GM12891 (cell line): ENCODE measurements at regions not wholly inside any gene's neighbourhood (a gene's known extent, or its start where the extent isn't known, plus 50 kb on each side); places are given as distances from the start of the nearest gene placed in this dataset.

Experiments used
- DNase-seq: peaks from one replicate; pipeline ENCODE4 v3.0.0; 2011; ENCODE audit warnings: low spot score; ENCODE audit not compliant: insufficient read length
- FAIRE-seq: peaks from 2 replicates; lab custom pipeline; 2011; peaks lifted over from hg19 to GRCh38; lab: Jason Lieb, UNC
- PAX5 ChIP-seq: IDR thresholded peaks from 2 replicates; pipeline ENCODE4 v1.6.1; 2011; ENCODE audit warnings: low read length, moderate library complexity, mild to moderate bottlenecking; ENCODE audit not compliant: insufficient read depth, severe bottlenecking
- POLR2A ChIP-seq: IDR thresholded peaks from 2 replicates; pipeline ENCODE4 v1.6.1; 2011; ENCODE audit warnings: low read depth, low read length, control low read depth
- POLR2AphosphoS5 ChIP-seq: IDR thresholded peaks from 2 replicates; pipeline ENCODE4 v1.6.1; 2011; ENCODE audit warnings: low read depth, low read length, control low read depth
- POU2F2 ChIP-seq: IDR thresholded peaks from 2 replicates; pipeline ENCODE4 v1.6.1; 2011; ENCODE audit warnings: low read depth, mild to moderate bottlenecking, control low read depth, low read length, moderate library complexity
- SPI1 ChIP-seq: IDR thresholded peaks from 2 replicates; pipeline ENCODE4 v1.6.1; 2011; ENCODE audit warnings: low read depth, low read length, control low read depth
- TAF1 ChIP-seq: IDR thresholded peaks from 2 replicates; pipeline ENCODE4 v1.6.1; 2011; ENCODE audit warnings: low read depth, low read length, control low read depth

DNA sequence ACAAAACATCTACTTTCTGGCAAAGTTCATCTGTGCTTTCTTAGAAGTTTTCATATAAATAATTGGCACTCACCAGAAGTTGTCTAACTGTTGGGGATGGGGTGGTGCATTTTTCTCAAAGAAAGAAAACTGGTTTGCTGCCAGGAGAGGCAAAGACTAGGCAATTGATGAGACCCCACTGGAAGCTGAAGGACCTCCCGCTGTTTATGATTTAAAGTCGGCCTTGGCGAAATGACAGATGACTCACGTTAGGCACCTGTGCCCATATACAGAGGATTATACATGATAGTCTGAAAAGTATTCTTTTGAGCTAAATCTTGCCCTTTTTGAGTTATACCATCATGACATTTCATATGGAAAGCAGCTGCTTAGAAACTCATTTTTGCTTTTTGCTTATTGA lies 193.0 kb upstream of the ZFHX3 start:
- no peak for TF ChIP-seq SPI1
- TF ChIP-seq PAX5 = no peak
- TF ChIP-seq POLR2A = no peak
- DNase-seq (no peak), FAIRE-seq (no peak)

DNA sequence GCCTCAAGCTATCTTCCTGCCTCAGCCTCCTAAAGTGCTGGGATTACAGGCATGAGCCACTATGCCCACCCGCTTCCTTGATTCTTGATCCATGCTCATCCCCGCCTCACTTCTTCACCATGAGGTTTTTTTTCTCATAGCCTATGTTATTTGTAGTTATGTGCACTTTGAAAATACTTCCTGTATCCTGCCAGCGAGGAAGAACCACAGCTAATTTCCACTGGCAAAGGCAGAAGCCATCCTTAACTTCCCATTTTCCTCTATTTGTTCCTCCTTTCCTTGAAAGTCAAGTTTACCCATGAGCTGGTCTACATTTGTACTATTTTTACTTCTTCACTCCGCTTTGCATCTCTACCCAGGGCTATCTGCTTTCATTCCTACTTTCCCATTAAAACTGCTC lies 189.7 kb upstream of the ZFHX3 start:
- TF ChIP-seq PAX5 (no peak), SPI1 (no peak), TAF1 (no peak), POLR2A (no peak)
- DNase-seq (no peak), FAIRE-seq (no peak)

DNA sequence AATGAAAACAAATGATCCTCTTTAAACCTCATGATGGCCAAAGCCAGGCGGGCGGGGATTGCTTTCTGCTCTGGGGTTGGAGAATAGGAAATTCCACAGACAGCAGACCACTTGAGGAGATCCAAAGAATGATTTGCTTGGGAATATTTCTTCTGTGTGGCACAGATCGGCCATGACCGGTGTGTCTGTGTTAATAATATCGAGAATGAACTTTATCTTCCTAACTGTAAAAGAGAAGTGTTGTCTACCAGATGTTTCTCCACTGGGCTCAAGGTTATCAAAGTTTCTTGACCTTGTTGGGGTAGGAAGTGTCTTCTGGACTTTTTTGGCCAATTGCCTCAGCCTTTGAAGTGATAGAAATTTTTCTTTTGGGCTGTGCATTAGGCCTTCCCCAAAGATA lies 186.6 kb upstream of the ZFHX3 start:
- no peak for DNase-seq
- FAIRE-seq = no peak
- TF ChIP-seq POLR2AphosphoS5 = no peak
- no peak for TF ChIP-seq TAF1
- no peak for TF ChIP-seq POU2F2
- TF ChIP-seq SPI1 = no peak
- no peak for TF ChIP-seq PAX5
- TF ChIP-seq POLR2A = no peak

DNA sequence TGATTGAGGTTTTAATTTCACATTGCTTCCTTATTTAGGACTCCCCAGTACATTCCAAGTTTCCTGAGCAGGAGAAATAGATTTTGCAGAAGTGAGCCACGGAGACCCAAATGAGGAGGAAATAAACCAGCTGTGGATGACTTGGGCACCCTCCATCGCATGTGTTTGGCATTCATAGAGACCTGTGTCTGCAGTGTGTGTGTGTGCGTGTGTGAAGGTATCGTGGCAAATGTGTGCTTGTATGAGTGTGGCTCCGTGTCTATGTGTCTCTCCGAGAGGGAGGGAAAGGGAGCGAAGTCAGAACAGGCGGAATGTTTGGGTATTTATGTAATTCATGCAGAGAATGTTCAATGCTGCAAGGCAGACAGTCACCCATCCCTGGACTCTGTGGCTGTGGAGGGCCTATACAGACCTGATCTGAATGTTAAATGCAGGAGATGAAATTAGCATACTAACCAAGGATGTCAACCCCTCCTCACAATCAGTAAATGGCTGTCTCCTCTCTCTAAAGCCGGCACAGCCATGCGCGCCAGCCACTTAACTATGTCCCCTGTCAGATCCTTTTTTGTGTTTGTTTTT lies 186.0 kb upstream of the ZFHX3 start:
- FAIRE-seq (no peak), DNase-seq (no peak)
- TF ChIP-seq POU2F2 (no peak), TAF1 (no peak), POLR2A (no peak), POLR2AphosphoS5 (no peak), SPI1 (no peak), PAX5 (no peak)

DNA sequence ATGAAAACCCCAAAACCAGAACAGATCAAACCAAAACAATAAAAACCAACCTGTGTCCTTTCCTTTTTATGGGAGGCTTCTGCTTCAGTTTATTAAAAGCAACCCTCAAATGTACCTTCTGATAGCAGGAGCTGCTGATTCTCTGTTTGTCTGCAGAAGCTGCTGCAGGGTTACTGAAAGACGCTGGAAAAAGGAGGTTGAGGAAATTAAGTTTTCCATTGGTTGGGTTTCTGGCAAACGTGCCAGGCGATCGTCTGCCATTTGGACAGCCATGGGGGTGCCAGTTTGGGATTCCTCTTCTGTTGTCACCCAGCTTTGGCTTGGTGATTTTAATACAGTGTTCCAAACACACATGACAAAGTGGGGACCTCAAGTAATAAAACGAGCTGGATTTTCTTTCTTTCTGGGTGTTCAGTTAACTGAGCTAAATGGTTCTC lies 185.4 kb upstream of the ZFHX3 start:
- no peak for DNase-seq
- no peak for FAIRE-seq
- no peak for TF ChIP-seq POU2F2
- TF ChIP-seq POLR2AphosphoS5 = no peak
- TF ChIP-seq TAF1 = no peak
- TF ChIP-seq POLR2A = no peak
- TF ChIP-seq SPI1 = no peak
- no peak for TF ChIP-seq PAX5

DNA sequence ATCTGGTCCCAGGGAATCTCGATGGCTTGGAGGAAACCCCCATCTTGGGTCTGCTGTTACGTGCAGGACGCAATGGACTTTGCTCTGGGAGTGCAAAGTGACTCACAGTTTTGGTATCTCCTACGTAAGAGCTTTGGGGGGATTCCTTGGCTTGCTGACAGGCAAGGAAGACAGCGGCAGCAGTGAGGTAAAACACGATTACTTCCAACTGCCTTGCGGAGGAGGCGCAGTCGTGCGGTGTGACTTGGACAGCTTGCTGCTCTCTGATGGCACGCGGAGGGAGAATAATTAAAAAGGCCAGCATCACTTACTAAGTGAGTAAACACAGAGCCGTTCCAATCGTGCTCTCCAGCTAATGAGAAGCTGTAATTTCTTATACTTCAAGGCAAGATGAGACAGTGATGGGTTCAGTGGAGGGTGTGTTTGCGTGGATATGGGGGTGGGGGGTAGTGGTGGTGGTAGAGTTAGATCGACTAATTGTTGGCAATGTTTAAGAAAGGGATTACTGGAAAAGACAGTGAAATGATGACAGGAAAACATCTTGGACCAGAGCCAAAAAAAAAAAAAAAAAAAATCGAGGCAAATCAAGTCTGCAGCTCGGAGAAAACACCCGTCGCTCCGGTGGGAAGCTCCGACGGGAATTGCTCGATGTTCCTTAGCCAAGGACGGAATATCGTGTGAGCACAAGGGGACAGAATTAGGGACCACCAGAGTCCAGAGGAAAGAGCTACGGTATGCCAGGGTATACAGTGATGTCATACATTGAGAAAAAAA lies 184.8 kb upstream of the ZFHX3 start:
- FAIRE-seq = no peak
- no peak for DNase-seq
- TF ChIP-seq PAX5 = no peak
- no peak for TF ChIP-seq TAF1
- TF ChIP-seq SPI1 = no peak
- no peak for TF ChIP-seq POLR2A
- TF ChIP-seq POLR2AphosphoS5 = no peak
- no peak for TF ChIP-seq POU2F2

DNA sequence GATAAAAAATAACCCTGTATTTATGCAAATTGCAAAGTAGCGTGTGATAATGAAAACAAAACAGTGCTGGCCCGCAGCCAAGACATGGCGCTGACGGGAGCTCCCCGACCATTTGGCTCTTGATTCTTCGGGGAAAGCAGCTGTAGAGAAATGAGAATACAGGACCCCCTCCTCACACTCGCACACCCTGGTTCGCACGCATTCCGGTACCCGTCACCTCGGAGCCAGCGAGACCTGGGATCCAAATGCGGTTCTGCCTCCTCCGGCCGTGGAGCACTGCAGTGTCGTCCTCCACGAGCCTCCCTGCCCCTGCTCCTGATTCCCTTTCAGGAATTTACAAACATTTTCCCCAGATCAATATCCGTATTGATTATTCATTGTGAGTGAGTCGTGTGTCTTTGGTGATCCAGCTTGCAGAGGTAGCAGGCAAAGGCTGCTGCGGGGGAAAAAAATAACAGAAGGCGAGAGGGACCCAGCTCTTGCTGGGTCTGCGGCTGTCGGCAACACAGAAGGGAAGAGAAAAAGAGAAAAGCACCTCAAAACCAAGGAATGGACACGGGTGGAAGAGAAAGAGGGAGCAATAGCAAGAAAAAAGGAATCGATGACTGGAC lies 184.1 kb upstream of the ZFHX3 start:
- DNase-seq (no peak), FAIRE-seq (no peak)
- TF ChIP-seq PAX5 (no peak), POLR2A (no peak), POLR2AphosphoS5 (no peak), POU2F2 (no peak), SPI1 (no peak)

DNA sequence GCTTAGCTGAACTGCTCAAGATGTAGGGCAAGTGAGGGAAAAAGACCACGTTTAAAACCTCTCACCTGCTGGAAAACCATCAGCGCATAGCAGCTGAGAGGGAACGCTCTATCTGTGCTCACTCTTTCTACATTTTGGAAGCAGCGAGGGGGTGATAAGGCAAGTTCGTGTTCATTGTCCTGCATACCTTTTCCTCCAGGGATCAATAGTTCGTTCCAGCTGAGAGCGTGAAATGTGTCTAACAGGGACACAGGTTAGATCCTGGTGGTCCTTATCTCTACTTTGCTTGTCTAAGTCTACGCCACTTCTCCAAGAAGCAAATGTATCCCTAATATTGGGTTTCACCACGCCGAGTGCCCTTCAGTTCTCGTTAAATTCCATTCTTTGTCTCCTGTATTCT lies 183.5 kb upstream of the ZFHX3 start:
- TF ChIP-seq PAX5 = no peak
- no peak for TF ChIP-seq POLR2AphosphoS5
- TF ChIP-seq POU2F2 = no peak
- TF ChIP-seq TAF1 = no peak
- no peak for TF ChIP-seq SPI1
- no peak for TF ChIP-seq POLR2A
- DNase-seq = no peak
- FAIRE-seq = no peak

DNA sequence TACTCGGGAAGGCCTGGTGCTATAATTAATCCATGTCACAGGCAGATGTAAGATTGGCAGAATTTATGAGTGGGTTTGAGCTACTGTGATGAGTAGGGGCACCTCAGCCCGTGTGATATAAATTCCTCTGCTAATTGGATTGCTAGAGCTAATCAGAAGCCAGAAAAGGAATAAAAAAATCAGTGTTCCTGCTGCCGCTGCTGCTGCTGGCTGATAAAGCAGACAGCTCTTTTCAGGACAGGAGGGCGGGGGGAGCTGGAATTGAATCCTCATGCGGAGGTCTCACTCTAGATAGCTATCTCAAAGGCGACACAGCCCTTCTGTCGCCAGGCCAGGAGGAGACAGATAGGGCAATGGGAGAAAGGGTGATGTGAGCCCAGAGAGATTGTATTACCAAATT lies 182.7 kb upstream of the ZFHX3 start:
- DNase-seq (no peak), FAIRE-seq (no peak)
- TF ChIP-seq SPI1 (no peak), POLR2A (no peak), PAX5 (no peak), POU2F2 (no peak), POLR2AphosphoS5 (no peak), TAF1 (no peak)
